ENCODE measurements at regions not wholly inside any gene's neighbourhood (a gene's known extent, or its start where the extent isn't known, plus 50 kb on each side); places are given as distances from the start of the nearest gene placed in this dataset.
"Not testable (repeated sequence)": the region's sequence is repeated elsewhere in the genome, so short reads cannot be mapped to it uniquely, and the experiment has no call there.

GRCh38 chr20:1845163-1845523 is 50.1 kb upstream of the SIRPA start:
- no peak for ATAC-seq

GRCh38 chr20:1844325-1845162 is 50.7 kb upstream of the SIRPA start:
- peak; percentile 33 to 66 for ATAC-seq

- no peak for ATAC-seq
Measured at GRCh38 chr20:1842281-1842680, 52.9 kb upstream of the SIRPA start.

GRCh38 chr20:1841554-1842140 is 53.6 kb upstream of the SIRPA start:
- ATAC-seq = no peak

GRCh38 chr20:1840817-1841553 is 54.2 kb upstream of the SIRPA start:
- ATAC-seq = no peak

- ATAC-seq = not testable (repeated sequence)
Measured at GRCh38 chr20:1839376-1840317, 55.6 kb upstream of the SIRPA start.

- no peak for ATAC-seq
Measured at GRCh38 chr20:1838556-1839279, 56.5 kb upstream of the SIRPA start.

- no peak for ATAC-seq
Measured at GRCh38 chr20:1835186-1836035, 59.8 kb upstream of the SIRPA start.

GRCh38 chr20:1833728-1834726 is 61.2 kb upstream of the SIRPA start:
- no peak for ATAC-seq

GRCh38 chr20:1833216-1833615 is 62.0 kb upstream of the SIRPA start:
- ATAC-seq = no peak

- ATAC-seq = no peak
Measured at GRCh38 chr20:1832634-1833033, 62.6 kb upstream of the SIRPA start.

- no peak for ATAC-seq
Measured at GRCh38 chr20:1831606-1832005, 63.6 kb upstream of the SIRPA start.

GRCh38 chr20:1831096-1831495 is 64.1 kb upstream of the SIRPA start:
- ATAC-seq = no peak

GRCh38 chr20:1830240-1830639 is 65.0 kb upstream of the SIRPA start:
- no peak for ATAC-seq

GRCh38 chr20:1829531-1829930 is 65.7 kb upstream of the SIRPA start:
- ATAC-seq = no peak

GRCh38 chr20:1828786-1829131 is 66.4 kb upstream of the SIRPA start:
- ATAC-seq = no peak

GRCh38 chr20:1827974-1828785 is 67.0 kb upstream of the SIRPA start:
- ATAC-seq = no peak

- ATAC-seq = no peak
Measured at GRCh38 chr20:1827510-1827973, 67.7 kb upstream of the SIRPA start.

Measured in activated CD4-positive, CD25-positive, alpha-beta regulatory T cell treated with anti-CD3 and anti-CD28 coated beads, Interleukin-2, amount 50 U/mL, for 24 hours (primary cell).